ENCODE measurements at regions not wholly inside any gene's neighbourhood (a gene's known extent, or its start where the extent isn't known, plus 50 kb on each side); places are given as distances from the start of the nearest gene placed in this dataset.
"Not testable (repeated sequence)": the region's sequence is repeated elsewhere in the genome, so short reads cannot be mapped to it uniquely, and the experiment has no call there.

DNA sequence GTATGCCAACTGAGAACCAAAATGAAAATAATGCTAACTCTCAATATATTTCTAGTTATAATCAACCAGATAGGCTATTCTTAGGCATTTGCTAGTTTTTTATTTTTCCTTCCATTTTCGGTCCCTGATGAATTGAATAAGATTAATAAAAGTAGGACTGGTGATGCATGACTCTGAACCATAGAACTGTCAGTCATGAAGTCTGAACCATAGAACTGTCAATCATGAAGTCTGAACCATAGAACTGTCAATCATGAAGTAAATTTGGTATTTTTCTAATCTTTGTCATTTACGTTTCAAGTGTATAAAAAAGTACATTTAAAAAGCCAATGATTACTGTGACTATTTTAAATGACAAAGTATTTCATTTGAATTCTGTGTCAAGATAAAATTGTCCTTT, 460.2 kb upstream of the NDST3 start:
- FAIRE-seq: no peak
- no peak for TF ChIP-seq CTCF (IDR thresholded peaks at IDR 0.05; ENCODE audit: insufficient read depth, low read length, severe bottlenecking)
- no peak overlapping the region for H3K4me3 ChIP-seq (ENCODE audit: low read depth, low read length)
- no peaks in the 10 kb centered on the region for H3K36me3 ChIP-seq (ENCODE audit: control insufficient read depth, insufficient read depth, low read length)
- no peak for DNase-seq (ENCODE audit: low read depth)
- no peaks in the 10 kb centered on the region for H3K27me3 ChIP-seq (ENCODE audit: control insufficient read depth, insufficient read depth, low read length)

GRCh38 chr4:117575850-117576249, 458.4 kb upstream of the NDST3 start:
- Histone ChIP-seq H3K27me3 (ENCODE audit: control insufficient read depth, insufficient read depth, low read length) (no peaks in the 10 kb centered on the region), H3K36me3 (ENCODE audit: control insufficient read depth, insufficient read depth, low read length) (no peaks in the 10 kb centered on the region), H3K4me3 (ENCODE audit: low read depth, low read length) (no peak overlapping the region)
- FAIRE-seq (no peak), DNase-seq (ENCODE audit: low read depth) (no peak)
- no peak for TF ChIP-seq CTCF (IDR thresholded peaks at IDR 0.05; ENCODE audit: insufficient read depth, low read length, severe bottlenecking)

DNA sequence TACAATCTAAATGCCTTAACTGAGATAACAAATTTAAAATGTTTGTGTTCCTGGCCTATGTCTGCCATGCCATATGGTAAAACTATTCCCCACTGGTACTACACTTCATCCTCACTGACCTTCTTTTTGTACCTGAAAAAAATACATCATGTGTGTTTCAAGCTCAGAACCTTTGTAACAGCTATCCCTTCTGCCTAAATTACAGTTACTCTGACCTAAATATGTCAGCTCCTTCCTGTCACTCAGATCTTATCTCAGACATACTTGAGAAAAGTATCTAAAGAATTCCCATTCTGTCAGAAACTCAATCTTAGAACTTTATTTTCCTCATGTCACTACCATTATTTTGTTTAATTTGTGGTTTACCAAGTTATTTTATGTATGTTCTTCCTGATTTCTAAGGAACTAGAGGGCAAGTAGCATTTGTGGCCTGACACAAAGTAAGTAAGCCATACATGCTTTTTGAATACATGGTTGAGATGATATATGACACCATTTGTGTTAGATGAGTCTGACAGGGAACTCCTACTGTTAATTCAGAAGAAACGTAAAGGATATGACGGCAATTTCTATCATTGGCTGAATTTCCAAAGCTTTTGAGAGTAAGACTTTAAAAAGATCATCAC, 456.5 kb upstream of the NDST3 start:
- FAIRE-seq (no peak), DNase-seq (ENCODE audit: low read depth) (no peak)
- TF ChIP-seq CTCF (IDR thresholded peaks at IDR 0.05; ENCODE audit: insufficient read depth, low read length, severe bottlenecking): no peak
- Histone ChIP-seq H3K4me3 (ENCODE audit: low read depth, low read length) (no peak overlapping the region), H3K36me3 (ENCODE audit: control insufficient read depth, insufficient read depth, low read length) (no peaks in the 10 kb centered on the region), H3K27me3 (ENCODE audit: control insufficient read depth, insufficient read depth, low read length) (no peaks in the 10 kb centered on the region)

DNA sequence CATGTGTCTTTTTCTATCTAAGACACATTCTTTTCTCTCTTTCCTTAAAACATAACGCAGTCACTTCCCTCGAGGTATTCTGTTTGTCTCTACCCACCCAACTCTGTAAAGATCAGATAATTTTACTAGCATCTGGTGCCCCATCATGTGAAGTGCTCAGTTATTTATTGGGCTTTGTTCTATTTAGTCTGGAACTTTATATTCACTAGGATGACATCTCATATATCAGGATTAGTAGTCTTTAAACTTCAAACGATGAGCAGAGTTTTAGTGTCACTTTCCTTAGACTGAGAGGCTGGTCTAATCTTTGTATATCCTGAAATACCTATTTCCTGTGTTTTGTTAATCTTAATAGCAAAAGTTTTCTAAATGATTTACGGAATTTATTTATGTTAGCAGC, 445.5 kb upstream of the NDST3 start:
- H3K27me3 ChIP-seq (ENCODE audit: control insufficient read depth, insufficient read depth, low read length): no peaks in the 10 kb centered on the region
- FAIRE-seq (no peak), DNase-seq (ENCODE audit: low read depth) (no peak)
- H3K4me3 ChIP-seq (ENCODE audit: low read depth, low read length): no peak overlapping the region
- TF ChIP-seq CTCF (IDR thresholded peaks at IDR 0.05; ENCODE audit: insufficient read depth, low read length, severe bottlenecking): no peak
- H3K36me3 ChIP-seq (ENCODE audit: control insufficient read depth, insufficient read depth, low read length): no peaks in the 10 kb centered on the region

GRCh38 chr4:117596917-117597480, 437.3 kb upstream of the NDST3 start:
- no peaks in the 10 kb centered on the region for H3K27me3 ChIP-seq (ENCODE audit: control insufficient read depth, insufficient read depth, low read length)
- DNase-seq (ENCODE audit: low read depth) (no peak), FAIRE-seq (no peak)
- H3K36me3 ChIP-seq (ENCODE audit: control insufficient read depth, insufficient read depth, low read length): no peaks in the 10 kb centered on the region
- TF ChIP-seq CTCF (IDR thresholded peaks at IDR 0.05; ENCODE audit: insufficient read depth, low read length, severe bottlenecking): no peak
- no peak overlapping the region for H3K4me3 ChIP-seq (ENCODE audit: low read depth, low read length)

- H3K4me3 ChIP-seq (ENCODE audit: low read depth, low read length); H3K36me3 ChIP-seq (ENCODE audit: control insufficient read depth, insufficient read depth, low read length); H3K27me3 ChIP-seq (ENCODE audit: control insufficient read depth, insufficient read depth, low read length); FAIRE-seq; DNase-seq (ENCODE audit: low read depth): not testable (repeated sequence)
Observed at GRCh38 chr4:117599393-117599792, 434.9 kb upstream of the NDST3 start.

GRCh38 chr4:117600936-117601335, 433.4 kb upstream of the NDST3 start:
- not testable (repeated sequence) for DNase-seq (ENCODE audit: low read depth); H3K36me3 ChIP-seq (ENCODE audit: control insufficient read depth, insufficient read depth, low read length); H3K27me3 ChIP-seq (ENCODE audit: control insufficient read depth, insufficient read depth, low read length); H3K4me3 ChIP-seq (ENCODE audit: low read depth, low read length); FAIRE-seq

Measured in bronchial epithelial cell (primary cell).